DMS79 (cell line): ENCODE measurements at regions not wholly inside any gene's neighbourhood (a gene's known extent, or its start where the extent isn't known, plus 50 kb on each side); places are given as distances from the start of the nearest gene placed in this dataset.

Source experiments
- DNase-seq: peaks from one replicate; lab custom pipeline; 2025; lab: John Stamatoyannopoulos, UW

DNA sequence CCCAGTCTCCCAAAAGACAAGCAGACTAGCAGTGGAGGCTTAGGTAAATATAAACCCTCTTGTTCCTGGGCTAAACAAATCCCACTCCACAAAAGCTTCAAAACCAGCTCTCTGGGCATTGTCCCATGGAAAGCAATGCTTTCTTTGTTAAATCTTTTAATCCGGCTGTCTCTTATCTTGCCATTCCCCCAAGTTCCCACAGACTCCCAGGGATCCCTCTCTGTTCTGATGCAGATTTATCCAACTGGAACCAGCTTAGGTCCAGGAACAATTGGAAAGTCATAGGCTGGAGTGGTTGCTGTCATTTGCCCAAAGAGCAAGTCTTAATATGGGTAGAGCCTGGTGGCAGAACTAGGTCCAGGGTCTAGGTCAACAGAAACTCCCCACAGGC, 110.1 kb upstream of the ATP1A1 start:
- DNase-seq, result no peak

- no peak for DNase-seq
Observed at GRCh38 chr1:116265931-116266863, 106.8 kb upstream of the ATP1A1 start.

GRCh38 chr1:116266864-116267212, 106.2 kb upstream of the ATP1A1 start:
- no peak for DNase-seq

GRCh38 chr1:116268211-116268610, 104.8 kb upstream of the ATP1A1 start:
- peak; percentile 72 for DNase-seq

DNA sequence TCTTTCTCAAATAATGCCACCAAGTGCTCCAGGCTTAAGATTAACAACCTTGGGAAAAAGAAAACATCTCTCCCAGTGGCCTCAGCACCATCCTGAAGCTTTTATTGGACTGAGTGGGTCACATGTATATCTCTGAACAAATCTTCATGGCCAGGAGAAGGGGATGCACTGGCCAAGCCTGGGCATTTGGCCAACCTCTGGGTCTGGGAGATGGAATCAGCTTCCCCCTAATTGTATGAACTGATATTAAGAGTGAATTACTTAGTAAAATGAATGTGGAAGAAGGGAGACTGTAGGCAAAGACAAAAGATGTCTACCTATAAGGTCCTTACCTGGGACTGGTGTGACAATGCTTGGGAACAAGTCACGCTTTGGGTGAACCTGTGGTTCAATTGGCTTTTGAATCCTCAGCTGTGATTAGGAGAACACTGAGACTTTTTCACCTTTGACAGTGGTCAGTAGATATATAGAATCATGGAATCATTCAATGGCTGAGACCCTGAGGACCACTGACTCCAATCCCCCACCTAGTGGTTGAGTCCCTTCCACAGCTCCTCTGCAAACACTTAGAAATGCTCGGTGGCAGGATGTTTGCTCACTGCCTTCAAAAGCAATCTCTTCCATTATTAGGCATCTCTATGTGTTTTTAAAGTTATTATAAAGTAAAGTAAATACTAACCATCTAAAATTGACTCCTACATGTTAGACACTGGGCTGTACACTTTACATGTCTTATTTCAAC, 102.6 kb upstream of the ATP1A1 start:
- no peak for DNase-seq

- DNase-seq, result no peak
Observed at GRCh38 chr1:116273042-116273783, 99.8 kb upstream of the ATP1A1 start.

- DNase-seq, result no peak
Observed at GRCh38 chr1:116276532-116276931, 96.5 kb upstream of the ATP1A1 start.

- no peak for DNase-seq
Observed at GRCh38 chr1:116277840-116278540, 95.1 kb upstream of the ATP1A1 start.

GRCh38 chr1:116278541-116278866, 94.5 kb upstream of the ATP1A1 start:
- DNase-seq, result no peak

GRCh38 chr1:116279715-116280114, 93.3 kb upstream of the ATP1A1 start:
- DNase-seq, result no peak

GRCh38 chr1:116284819-116285390, 88.1 kb upstream of the ATP1A1 start:
- DNase-seq, result no peak

GRCh38 chr1:116286541-116286971, 86.5 kb upstream of the ATP1A1 start:
- no peak for DNase-seq

DNA sequence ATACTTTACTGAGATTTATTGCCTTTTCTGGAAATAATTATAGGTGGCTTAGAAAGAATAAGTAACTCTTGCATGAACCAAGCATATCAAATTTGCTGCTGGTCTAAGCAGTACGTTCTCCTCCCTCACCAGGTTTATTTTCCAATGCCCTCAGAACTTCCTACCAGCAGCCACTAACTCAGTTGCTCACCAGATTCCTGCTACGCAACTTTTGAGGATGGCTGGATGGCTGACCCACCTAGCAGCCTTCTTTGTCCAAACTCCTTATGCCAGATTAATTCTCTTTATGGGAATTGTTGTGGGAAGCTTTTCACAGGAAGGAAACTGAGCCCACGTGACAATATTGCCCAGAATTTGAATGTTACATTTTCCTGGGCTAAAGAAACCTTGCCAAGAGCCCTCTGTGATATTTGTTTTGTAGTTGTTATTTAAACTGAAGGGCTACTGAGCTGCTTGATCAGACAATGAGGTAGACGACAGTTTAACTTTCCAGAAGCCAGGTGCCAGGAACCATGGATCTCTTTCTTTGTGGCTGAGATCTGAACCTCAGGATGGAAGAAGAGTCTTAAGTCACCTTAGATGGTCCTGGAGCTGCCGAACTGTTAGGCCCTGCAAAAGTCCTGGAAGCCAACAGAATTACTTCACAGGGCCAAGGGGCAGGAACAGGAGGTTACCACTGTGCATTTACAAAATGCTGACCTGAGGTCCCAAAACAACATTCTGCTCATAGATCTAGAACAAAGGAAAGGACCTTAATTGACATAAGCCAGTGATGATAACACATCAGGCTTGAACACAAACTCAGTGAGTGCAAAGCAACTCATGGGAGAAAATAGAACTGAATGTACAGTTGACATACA, 85.5 kb upstream of the ATP1A1 start:
- DNase-seq, result no peak

- DNase-seq, result no peak
Observed at GRCh38 chr1:116288201-116288598, 84.8 kb upstream of the ATP1A1 start.

GRCh38 chr1:116289193-116289592, 83.9 kb upstream of the ATP1A1 start:
- no peak for DNase-seq

DNA sequence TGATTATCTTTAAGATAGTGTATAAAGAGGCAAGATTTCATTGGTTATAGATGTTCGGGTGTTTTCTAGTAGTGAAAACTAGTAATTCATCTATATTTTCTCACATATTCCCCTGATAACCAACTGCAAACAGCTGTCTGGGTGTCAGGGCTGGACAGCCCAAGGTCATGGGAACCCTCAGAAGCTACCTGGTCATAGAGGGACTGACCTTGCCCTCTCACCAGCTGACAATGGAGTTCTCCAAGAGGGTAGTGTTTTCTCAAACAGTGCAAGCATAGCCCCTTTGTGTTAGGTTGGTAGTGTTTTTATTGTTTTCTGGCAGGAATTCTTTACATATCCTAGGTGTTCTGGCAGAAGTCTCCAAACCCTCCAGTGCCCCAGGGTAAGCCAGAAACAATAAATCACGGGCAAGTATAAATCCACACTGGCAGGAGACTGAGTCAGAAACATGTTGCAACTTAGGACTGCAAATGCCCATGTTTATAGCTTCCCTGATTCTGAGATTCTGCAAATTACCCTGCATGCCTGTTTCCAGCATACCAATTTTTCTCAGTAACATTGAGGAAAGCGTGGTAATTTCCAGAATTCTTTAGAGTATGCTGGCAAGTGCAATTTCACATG, 82.8 kb upstream of the ATP1A1 start:
- DNase-seq, result no peak

GRCh38 chr1:116291024-116291423, 82.0 kb upstream of the ATP1A1 start:
- no peak for DNase-seq

DNA sequence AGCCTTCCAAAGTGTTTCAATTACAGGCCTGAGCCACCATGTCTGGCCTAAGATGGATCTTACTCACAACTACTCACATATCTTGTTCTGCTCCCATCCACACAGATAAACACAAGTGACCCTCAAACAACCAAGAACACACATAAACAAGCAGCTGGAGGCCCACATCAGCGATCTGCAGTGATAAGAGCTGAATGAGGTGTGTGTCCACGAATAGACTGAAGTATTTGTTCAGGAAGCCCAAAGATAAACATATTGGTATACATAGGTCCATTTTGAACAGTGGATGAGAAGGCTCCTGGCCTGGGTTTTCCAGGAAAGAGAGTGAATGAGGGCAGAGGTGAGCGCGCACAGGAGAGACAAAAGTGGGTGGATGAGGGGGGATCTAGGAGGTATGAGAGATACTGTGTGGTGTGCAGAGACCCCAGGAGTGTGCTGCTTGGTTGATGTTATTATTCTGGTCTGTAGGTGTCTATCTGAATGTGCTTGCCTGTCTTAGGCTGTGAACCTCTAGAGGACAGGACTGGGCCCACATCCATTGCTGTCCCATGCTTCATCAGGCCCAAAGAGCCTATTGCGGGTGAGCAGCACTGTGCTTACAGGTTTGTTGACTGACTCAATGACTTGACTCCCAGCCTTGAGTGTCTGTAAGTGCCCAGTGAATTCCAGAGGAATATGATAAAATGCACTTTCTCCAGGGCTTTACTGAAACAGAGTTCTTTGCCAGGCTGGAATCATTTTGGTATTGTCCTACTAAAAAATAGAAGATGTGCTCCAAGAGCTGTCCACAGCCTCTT, 79.9 kb upstream of the ATP1A1 start:
- no peak for DNase-seq

GRCh38 chr1:116297495-116298212, 75.4 kb upstream of the ATP1A1 start:
- DNase-seq, result no peak
